ENCODE measurements at regions not wholly inside any gene's neighbourhood (a gene's known extent, or its start where the extent isn't known, plus 50 kb on each side); places are given as distances from the start of the nearest gene placed in this dataset.
"Not testable (repeated sequence)": the region's sequence is repeated elsewhere in the genome, so short reads cannot be mapped to it uniquely, and the experiment has no call there.

- Histone ChIP-seq H3K27ac (no peak overlapping the region), H4K20me1 (ENCODE audit: insufficient read depth) (no peaks in the 10 kb centered on the region), H3K4me3 (IDR thresholded peaks at IDR 0.05; ENCODE audit: insufficient read depth, low read depth, low read length) (no peak overlapping the region), H3K9ac (no peak overlapping the region), H3K36me3 (ENCODE audit: insufficient read depth) (no peaks in the 10 kb centered on the region), H3K4me1 (ENCODE audit: low read depth, poor library complexity, severe bottlenecking) (peaks cover 14% of the 10 kb centered on the region), H3K27me3 (ENCODE audit: insufficient read depth, low read depth) (no peaks in the 10 kb centered on the region), H2AFZ (ENCODE audit: low read depth) (no peak overlapping the region), H3K4me2 (no peak overlapping the region), H3K79me2 (ENCODE audit: insufficient read depth, low read depth) (no peaks in the 10 kb centered on the region)
- TF ChIP-seq CTCF (conservative IDR thresholded peaks at IDR 0.05; ENCODE audit: low read depth, low read length) = no peak
Observed at GRCh38 chr6:164750128-164750527, 559.3 kb downstream of the C6orf118 start.

GRCh38 chr6:164749221-164750064, 560.0 kb downstream of the C6orf118 start:
- Histone ChIP-seq H4K20me1 (ENCODE audit: insufficient read depth) (no peaks in the 10 kb centered on the region), H3K4me1 (ENCODE audit: low read depth, poor library complexity, severe bottlenecking) (peaks cover 14% of the 10 kb centered on the region), H2AFZ (ENCODE audit: low read depth) (no peak overlapping the region), H3K9ac (no peak overlapping the region), H3K4me2 (no peak overlapping the region), H3K27ac (no peak overlapping the region; the same call in 1 of the 2 replicates), H3K79me2 (ENCODE audit: insufficient read depth, low read depth) (no peaks in the 10 kb centered on the region), H3K36me3 (ENCODE audit: insufficient read depth) (no peaks in the 10 kb centered on the region), H3K4me3 (IDR thresholded peaks at IDR 0.05; ENCODE audit: insufficient read depth, low read depth, low read length) (no peak overlapping the region), H3K27me3 (ENCODE audit: insufficient read depth, low read depth) (no peaks in the 10 kb centered on the region)
- TF ChIP-seq CTCF (conservative IDR thresholded peaks at IDR 0.05; ENCODE audit: low read depth, low read length) = no peak

GRCh38 chr6:164744301-164744700, 565.1 kb downstream of the C6orf118 start:
- Histone ChIP-seq H3K27me3 (ENCODE audit: insufficient read depth, low read depth) (no peaks in the 10 kb centered on the region), H3K4me2 (no peak overlapping the region), H3K4me1 (ENCODE audit: low read depth, poor library complexity, severe bottlenecking) (peaks cover 13% of the 10 kb centered on the region), H3K4me3 (IDR thresholded peaks at IDR 0.05; ENCODE audit: insufficient read depth, low read depth, low read length) (no peak overlapping the region), H3K36me3 (ENCODE audit: insufficient read depth) (no peaks in the 10 kb centered on the region), H3K27ac (no peak overlapping the region), H3K9ac (no peak overlapping the region), H2AFZ (ENCODE audit: low read depth) (no peak overlapping the region), H4K20me1 (ENCODE audit: insufficient read depth) (no peaks in the 10 kb centered on the region), H3K79me2 (ENCODE audit: insufficient read depth, low read depth) (no peaks in the 10 kb centered on the region)
- TF ChIP-seq CTCF (conservative IDR thresholded peaks at IDR 0.05; ENCODE audit: low read depth, low read length) = no peak

GRCh38 chr6:164741938-164742451, 567.4 kb downstream of the C6orf118 start:
- H3K4me2 ChIP-seq = no peak overlapping the region
- no peaks in the 10 kb centered on the region for H3K4me1 ChIP-seq (ENCODE audit: low read depth, poor library complexity, severe bottlenecking)
- H3K79me2 ChIP-seq (ENCODE audit: insufficient read depth, low read depth) = no peaks in the 10 kb centered on the region
- H3K36me3 ChIP-seq (ENCODE audit: insufficient read depth) = no peaks in the 10 kb centered on the region
- no peak for TF ChIP-seq CTCF (conservative IDR thresholded peaks at IDR 0.05; ENCODE audit: low read depth, low read length)
- no peak overlapping the region for H3K9ac ChIP-seq
- no peaks in the 10 kb centered on the region for H3K27me3 ChIP-seq (ENCODE audit: insufficient read depth, low read depth)
- H2AFZ ChIP-seq (ENCODE audit: low read depth) = no peak overlapping the region
- H3K4me3 ChIP-seq (IDR thresholded peaks at IDR 0.05; ENCODE audit: insufficient read depth, low read depth, low read length) = no peak overlapping the region
- H4K20me1 ChIP-seq (ENCODE audit: insufficient read depth) = no peaks in the 10 kb centered on the region
- H3K27ac ChIP-seq = no peak overlapping the region

- not testable (repeated sequence) for H2AFZ ChIP-seq (ENCODE audit: low read depth); H3K27me3 ChIP-seq (ENCODE audit: insufficient read depth, low read depth); H3K4me3 ChIP-seq (IDR thresholded peaks at IDR 0.05; ENCODE audit: insufficient read depth, low read depth, low read length); H3K4me2 ChIP-seq; H3K27ac ChIP-seq; H3K36me3 ChIP-seq (ENCODE audit: insufficient read depth); H4K20me1 ChIP-seq (ENCODE audit: insufficient read depth); H3K79me2 ChIP-seq (ENCODE audit: insufficient read depth, low read depth); H3K4me1 ChIP-seq (ENCODE audit: low read depth, poor library complexity, severe bottlenecking); H3K9ac ChIP-seq
Observed at GRCh38 chr6:164736090-164736489, 573.3 kb downstream of the C6orf118 start.
